Epithelial cell of proximal tubule (primary cell): ENCODE measurements at regions not wholly inside any gene's neighbourhood (a gene's known extent, or its start where the extent isn't known, plus 50 kb on each side); places are given as distances from the start of the nearest gene placed in this dataset.
"Not testable (repeated sequence)": the region's sequence is repeated elsewhere in the genome, so short reads cannot be mapped to it uniquely, and the experiment has no call there.

ENCODE experiments used
- DNase-seq: peaks from one replicate; pipeline ENCODE4 v3.0.0-alpha.2; 2011; ENCODE audit warnings: low read depth
- H3K4me3 ChIP-seq: 2 replicates; pipeline ENCODE4 v1.5.1; 2011; ENCODE audit warnings: low read depth, mild to moderate bottlenecking, low read length
- CTCF ChIP-seq: conservative IDR thresholded peaks from 2 replicates; pipeline ENCODE4 v1.5.1; 2012; ENCODE audit warnings: low read depth, mild to moderate bottlenecking, low read length

- peak overlapping the region; percentile 23 for H3K4me3 ChIP-seq
- peak; percentile 18 for DNase-seq
These were observed 122.8 kb upstream of the DEFB108B start for GRCh38 chr11:71710171-71710671.

GRCh38 chr11:71710701-71711385 is 122.2 kb upstream of the DEFB108B start:
- DNase-seq: not testable (repeated sequence)
- peak overlapping the region; percentile 23 for H3K4me3 ChIP-seq

GRCh38 chr11:71712350-71712749 is 120.7 kb upstream of the DEFB108B start:
- H3K4me3 ChIP-seq: not testable (repeated sequence)

GRCh38 chr11:71712846-71713245 is 120.2 kb upstream of the DEFB108B start:
- not testable (repeated sequence) for DNase-seq

More at GRCh38 chr11:71712350-71712749, 120.7 kb upstream of the DEFB108B start:
- DNase-seq: not testable (repeated sequence)

GRCh38 chr11:71714510-71714909 is 118.5 kb upstream of the DEFB108B start:
- H3K4me3 ChIP-seq, DNase-seq: not testable (repeated sequence)

More at GRCh38 chr11:71712846-71713245, 120.2 kb upstream of the DEFB108B start:
- H3K4me3 ChIP-seq: not testable (repeated sequence)

- not testable (repeated sequence) for H3K4me3 ChIP-seq, DNase-seq
These were observed 111.2 kb upstream of the DEFB108B start for GRCh38 chr11:71721840-71722239.

- DNase-seq: not testable (repeated sequence)
These were observed 109.0 kb upstream of the DEFB108B start for GRCh38 chr11:71723991-71724390.

GRCh38 chr11:71730748-71731147 is 102.3 kb upstream of the DEFB108B start:
- H3K4me3 ChIP-seq, DNase-seq: not testable (repeated sequence)

More at GRCh38 chr11:71723991-71724390, 109.0 kb upstream of the DEFB108B start:
- H3K4me3 ChIP-seq: not testable (repeated sequence)

GRCh38 chr11:71734368-71734767 is 98.6 kb upstream of the DEFB108B start:
- H3K4me3 ChIP-seq: not testable (repeated sequence)

GRCh38 chr11:71738317-71738716 is 94.7 kb upstream of the DEFB108B start:
- H3K4me3 ChIP-seq, DNase-seq: not testable (repeated sequence)

More at GRCh38 chr11:71734368-71734767, 98.6 kb upstream of the DEFB108B start:
- peak; percentile 26 for TF ChIP-seq CTCF
- DNase-seq: not testable (repeated sequence)

- not testable (repeated sequence) for DNase-seq, H3K4me3 ChIP-seq
These were observed 89.6 kb upstream of the DEFB108B start for GRCh38 chr11:71743385-71743784.

- DNase-seq, H3K4me3 ChIP-seq: not testable (repeated sequence)
These were observed 87.3 kb upstream of the DEFB108B start for GRCh38 chr11:71745656-71746055.

GRCh38 chr11:71746263-71746662 is 86.7 kb upstream of the DEFB108B start:
- DNase-seq, H3K4me3 ChIP-seq: not testable (repeated sequence)

- not testable (repeated sequence) for DNase-seq, H3K4me3 ChIP-seq
These were observed 83.9 kb upstream of the DEFB108B start for GRCh38 chr11:71748965-71749620.

- H3K4me3 ChIP-seq, DNase-seq: not testable (repeated sequence)
These were observed 82.1 kb upstream of the DEFB108B start for GRCh38 chr11:71750908-71751307.

- DNase-seq, H3K4me3 ChIP-seq: not testable (repeated sequence)
These were observed 68.1 kb upstream of the DEFB108B start for GRCh38 chr11:71764695-71765491.

GRCh38 chr11:71767016-71767415 is 66.0 kb upstream of the DEFB108B start:
- DNase-seq, H3K4me3 ChIP-seq: not testable (repeated sequence)

- H3K4me3 ChIP-seq, DNase-seq: not testable (repeated sequence)
These were observed 60.8 kb upstream of the DEFB108B start for GRCh38 chr11:71772193-71772592.
